ENCODE measurements at regions not wholly inside any gene's neighbourhood (a gene's known extent, or its start where the extent isn't known, plus 50 kb on each side); places are given as distances from the start of the nearest gene placed in this dataset.

GRCh38 chr5:125176005-125176390 is 429.6 kb upstream of the ZNF608 start:
- DNase-seq (ENCODE audit: low spot score) = no peak

DNA sequence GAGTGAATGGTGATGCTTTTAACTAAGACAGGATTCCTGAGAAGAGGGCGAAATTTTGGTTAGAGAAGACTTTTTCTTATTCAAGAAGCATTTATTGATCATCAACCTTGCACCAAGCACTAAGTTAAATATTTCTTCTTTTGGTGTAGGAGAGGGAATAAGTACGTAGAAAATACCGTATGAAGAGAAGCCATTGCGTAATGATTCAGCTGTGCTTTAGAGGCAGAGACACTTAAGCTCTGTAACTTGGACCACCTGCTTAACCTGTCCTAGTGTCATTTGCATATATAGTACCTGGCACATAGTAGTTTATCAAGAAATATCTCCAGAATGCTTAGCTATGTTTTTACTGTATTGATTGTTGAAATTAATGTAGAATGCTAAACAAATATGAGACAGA is 430.9 kb upstream of the ZNF608 start:
- no peak for DNase-seq (ENCODE audit: low spot score)

GRCh38 chr5:125179612-125180011 is 433.2 kb upstream of the ZNF608 start:
- DNase-seq (ENCODE audit: low spot score) = no peak

DNA sequence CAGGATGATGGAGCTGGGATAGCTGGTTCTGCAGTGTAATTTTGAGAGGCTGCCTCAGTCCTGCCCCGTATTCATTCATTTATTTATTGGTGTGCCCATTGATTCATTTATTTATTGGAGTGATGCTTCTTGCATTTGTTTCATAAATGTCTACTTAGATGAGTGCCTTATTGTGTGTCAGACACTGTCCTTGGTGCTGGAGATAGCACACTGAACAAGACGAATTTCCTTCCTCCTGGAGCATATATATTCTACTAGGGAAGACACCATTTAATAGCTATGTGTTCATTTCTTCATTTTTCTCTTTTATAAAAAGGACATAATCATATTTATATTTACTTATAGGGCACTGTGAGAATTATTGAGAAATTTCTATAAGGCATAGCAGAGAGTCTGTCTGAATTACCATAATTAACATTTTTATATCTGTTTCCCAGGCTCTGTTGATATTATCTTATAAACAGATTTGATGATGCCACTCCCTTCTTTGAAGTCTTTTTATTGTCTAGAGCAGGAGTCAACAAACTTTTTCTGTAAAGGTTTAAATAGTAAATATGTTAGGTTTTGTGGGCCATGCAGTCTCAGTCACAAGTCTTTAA is 433.9 kb upstream of the ZNF608 start:
- DNase-seq (ENCODE audit: low spot score) = no peak

- DNase-seq (ENCODE audit: low spot score) = no peak
These were observed 434.7 kb upstream of the ZNF608 start for GRCh38 chr5:125181159-125181558.

DNA sequence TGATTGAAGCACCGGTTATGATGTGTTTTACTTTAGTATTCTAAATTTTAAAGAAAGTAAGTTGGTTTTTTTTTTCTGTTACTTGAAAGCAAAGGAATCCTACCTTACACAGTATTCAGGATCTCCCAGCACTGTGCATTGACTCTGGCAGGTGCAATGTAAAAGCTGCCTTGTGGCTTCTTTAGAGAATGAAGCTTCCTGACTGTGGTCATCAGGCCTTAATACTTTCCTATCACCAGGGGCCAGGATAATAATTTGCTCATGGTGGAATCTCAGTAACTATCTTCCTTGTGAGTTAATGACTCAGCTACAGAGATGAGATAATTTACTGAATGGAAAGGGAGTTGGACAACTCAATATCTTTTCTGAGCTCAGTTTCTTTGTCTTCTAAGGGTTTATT is 435.5 kb upstream of the ZNF608 start:
- no peak for DNase-seq (ENCODE audit: low spot score)

- DNase-seq (ENCODE audit: low spot score) = no peak
These were observed 439.3 kb upstream of the ZNF608 start for GRCh38 chr5:125185740-125186139.

GRCh38 chr5:125186911-125187375 is 440.5 kb upstream of the ZNF608 start:
- DNase-seq (ENCODE audit: low spot score) = no peak

DNA sequence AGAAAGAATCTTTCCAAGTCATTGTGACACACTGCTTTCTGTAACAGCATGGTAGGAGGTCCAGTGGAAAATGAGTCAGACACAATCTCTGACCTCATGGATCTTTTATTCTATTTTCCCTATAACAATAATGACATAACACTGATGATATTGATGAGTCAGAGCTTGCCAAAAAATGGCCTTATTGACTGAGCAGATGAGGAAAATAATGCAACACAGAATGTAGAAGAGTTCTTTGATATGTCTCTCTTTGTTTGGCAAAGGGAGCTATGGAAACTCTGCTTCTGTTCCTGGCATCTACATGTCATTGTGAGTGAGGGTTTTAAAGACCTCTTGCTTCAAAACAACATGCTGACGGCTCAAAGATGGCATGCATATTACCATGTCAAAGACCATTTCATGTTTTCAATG is 443.1 kb upstream of the ZNF608 start:
- no peak for DNase-seq (ENCODE audit: low spot score)

DNA sequence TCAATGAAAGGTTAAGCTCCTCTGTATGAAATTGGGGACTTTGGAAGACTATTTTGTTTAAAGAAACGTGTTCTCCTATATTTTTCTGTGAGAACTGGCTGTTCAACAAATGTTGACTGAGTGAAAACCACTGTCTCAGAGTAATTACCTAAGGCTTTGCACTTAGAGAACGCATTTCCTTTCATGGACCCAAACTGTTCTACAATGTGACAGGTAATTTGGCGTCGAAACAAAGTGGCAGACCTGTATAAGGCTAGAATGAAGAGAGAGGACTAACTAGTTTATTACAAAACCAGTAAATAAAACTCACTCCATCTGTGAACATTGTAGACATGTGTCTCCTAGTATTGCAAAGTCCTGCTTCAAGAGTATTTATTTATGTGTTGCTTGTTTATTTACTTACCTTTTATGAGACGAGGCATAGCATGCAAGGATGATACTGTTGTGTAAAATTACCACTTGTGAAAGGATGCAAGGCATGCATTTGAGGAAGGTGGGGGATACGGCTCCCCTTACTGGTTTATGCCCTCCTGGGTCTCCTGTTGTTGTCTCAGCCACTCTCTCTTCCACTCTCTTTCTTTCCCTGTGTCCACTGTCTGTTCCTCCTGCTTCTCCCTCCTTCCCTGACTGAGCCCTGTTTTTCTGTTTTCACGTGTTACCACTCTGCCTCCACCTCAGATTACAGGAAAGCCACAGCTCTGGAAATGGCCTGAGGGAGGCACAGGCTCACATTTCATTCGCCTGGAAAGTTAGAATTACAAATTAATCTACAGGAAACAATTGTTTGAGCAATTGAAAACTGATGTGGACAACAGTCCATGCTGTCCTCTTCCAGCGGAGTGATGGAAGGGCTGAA is 444.0 kb upstream of the ZNF608 start:
- peak; percentile 7 for DNase-seq (ENCODE audit: low spot score)

DNA sequence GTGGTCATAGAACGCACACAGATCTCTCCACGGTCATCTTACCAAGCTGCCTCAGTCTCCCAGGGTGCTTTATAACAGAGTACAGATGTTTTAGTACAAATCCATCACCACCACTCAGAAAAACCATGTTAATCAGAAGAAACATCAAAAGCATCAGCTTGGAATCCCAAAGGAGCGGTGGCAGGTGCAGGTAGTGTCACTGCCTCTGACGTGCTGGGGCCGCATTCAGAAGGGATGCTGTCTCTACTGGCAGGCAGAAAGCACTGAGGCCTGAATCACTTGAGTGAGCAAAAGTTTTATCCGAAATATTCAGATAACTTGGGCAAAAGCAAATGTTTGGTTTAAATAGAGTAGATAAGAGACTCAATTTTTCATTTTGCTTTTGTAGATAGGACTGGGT is 448.4 kb upstream of the ZNF608 start:
- DNase-seq (ENCODE audit: low spot score) = no peak

GRCh38 chr5:125196481-125197111 is 450.2 kb upstream of the ZNF608 start:
- DNase-seq (ENCODE audit: low spot score) = no peak

DNA sequence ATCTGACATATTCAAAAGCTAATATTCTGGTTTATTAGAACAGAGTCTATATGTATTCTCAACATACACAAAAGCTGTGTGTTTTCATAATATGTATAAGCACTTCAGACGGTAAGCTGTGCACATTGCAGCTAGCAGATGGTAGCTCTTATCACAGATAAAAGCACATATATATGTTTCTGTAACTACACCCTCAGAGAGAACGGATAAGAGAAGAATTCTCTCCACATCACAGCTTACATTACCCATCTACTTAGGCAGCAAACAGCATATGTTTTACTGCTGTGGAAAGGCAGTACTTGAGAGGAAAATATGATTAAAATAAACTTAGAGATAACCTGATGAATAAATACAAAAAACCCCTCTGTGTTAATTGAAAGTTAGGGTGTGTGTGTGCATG is 450.9 kb upstream of the ZNF608 start:
- no peak for DNase-seq (ENCODE audit: low spot score)

DNA sequence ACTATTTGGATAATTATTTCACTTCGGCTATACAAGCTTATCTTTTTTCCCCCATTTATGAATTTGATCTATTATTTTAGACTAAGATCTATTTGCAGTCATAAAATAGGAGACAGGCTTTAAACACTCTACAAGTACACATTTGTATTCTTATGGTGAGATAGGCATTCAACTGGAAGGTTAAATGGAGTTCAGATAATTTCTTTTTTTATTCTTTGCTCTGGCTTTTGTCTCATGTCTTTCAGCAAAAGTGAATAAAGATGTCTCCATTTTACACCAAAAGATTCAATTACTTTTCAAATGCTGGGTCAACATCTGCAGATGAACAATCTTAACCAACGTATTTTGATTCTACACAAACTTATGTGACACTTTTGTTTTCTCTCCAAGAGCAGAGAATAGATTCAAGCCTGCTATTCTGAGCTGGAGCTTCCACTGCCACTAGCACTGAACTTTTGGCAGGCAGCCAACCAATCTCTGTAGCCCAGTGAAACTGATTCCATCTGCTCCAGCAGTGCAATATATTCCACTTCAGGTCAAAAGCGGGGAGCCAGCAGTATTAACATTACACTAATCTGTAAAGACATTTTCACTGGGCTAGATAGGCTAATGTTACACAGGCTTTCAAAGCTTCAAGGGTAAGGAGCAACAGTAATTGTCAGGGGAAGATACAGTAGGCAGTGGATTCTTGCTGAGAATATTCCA is 452.0 kb upstream of the ZNF608 start:
- DNase-seq (ENCODE audit: low spot score) = peak; percentile 50

- no peak for DNase-seq (ENCODE audit: low spot score)
These were observed 452.9 kb upstream of the ZNF608 start for GRCh38 chr5:125199373-125199772.

DNA sequence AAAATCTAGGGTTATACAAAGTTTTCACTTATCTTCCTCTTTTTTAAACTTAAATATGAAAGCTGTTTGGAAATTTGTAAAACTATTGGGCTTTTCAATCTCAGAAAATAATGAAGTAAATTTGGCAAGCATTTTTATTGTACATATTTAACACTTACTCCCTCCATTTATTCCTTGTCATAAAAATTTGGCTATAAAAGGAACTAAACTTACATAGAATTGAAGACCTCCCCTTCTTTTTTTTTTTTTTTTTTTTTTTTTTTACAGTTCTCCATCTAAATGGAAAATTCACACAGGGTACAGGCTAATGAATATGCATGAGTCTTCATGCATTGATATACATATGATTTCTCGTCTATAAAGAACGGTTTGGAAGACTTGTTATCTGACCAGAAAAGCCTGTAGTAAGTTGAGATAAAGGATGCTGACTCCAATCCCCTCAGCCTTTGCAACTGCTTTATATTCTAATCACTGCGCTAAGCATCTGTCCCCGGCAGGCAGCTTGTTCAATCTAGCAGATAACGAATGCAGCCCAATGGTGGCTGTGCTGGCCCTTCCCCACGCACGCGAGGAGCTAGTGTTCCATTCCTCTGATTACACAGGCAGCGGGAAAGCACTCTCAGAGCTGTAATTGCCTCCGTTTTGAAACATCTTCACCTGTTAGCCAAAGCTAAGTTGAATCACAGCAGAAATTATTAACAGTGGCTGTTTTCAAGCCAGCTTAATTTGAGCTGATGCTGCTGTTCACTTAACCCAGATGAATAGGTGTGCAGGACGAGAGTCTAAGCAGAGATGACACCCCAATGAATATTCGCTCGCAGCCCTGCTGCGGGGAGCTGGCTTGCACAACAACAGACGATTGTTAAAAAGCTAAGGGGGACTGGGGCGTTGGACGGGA is 453.8 kb upstream of the ZNF608 start:
- peak; percentile 7 for DNase-seq (ENCODE audit: low spot score)

- DNase-seq (ENCODE audit: low spot score) = no peak
These were observed 454.5 kb upstream of the ZNF608 start for GRCh38 chr5:125200866-125201373.

- DNase-seq (ENCODE audit: low spot score) = no peak
These were observed 455.1 kb upstream of the ZNF608 start for GRCh38 chr5:125201446-125202052.

DNA sequence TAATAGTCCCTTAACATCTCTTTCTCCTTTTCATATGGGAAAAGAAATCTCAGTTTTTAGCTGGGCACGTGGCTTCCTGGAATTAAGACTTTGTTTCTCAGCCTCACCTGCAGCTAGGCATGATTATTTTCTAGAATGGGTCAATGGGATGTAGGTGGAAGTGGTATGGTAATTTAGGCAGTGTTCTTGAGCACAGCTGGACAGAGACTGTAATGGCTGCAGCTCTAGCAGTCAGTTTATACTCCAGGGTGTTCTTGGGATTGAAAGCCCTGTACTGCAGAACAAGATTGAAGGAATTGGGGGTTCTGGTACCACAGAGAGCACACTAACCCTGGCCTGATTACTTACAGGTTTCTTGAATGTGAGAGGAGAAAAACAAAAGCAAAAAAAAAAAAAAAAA is 455.9 kb upstream of the ZNF608 start:
- no peak for DNase-seq (ENCODE audit: low spot score)

- DNase-seq (ENCODE audit: low spot score) = no peak
These were observed 456.5 kb upstream of the ZNF608 start for GRCh38 chr5:125202871-125203438.
